GM20431 (cell line): ENCODE measurements at regions not wholly inside any gene's neighbourhood (a gene's known extent, or its start where the extent isn't known, plus 50 kb on each side); places are given as distances from the start of the nearest gene placed in this dataset.

ENCODE experiments used
- in situ Hi-C: fragments of 300-500 bp; cut with MseI, MboI; formaldehyde crosslinking; loops from one replicate; pipeline ENCODE4 v1.15.0; 2020; ENCODE audit warnings: low sequenced_read_pairs; ENCODE audit not compliant: unreplicated experiment

- in situ Hi-C loops, result loop anchor here (25.0 kb wide), 2 partner anchors 131 to 556 kb away; no protein-coding TSS in a partner anchor
Observed at GRCh38 chr20:25867776-25868649, 171.4 kb upstream of the ZNF337 start.

GRCh38 chr20:25867015-25867775 is 170.5 kb upstream of the ZNF337 start:
- in situ Hi-C loops, result loop anchor here (25.0 kb wide), 2 partner anchors 130 to 555 kb away; no protein-coding TSS in a partner anchor

- in situ Hi-C loops, result loop anchor here (25.0 kb wide), 2 partner anchors 129 to 554 kb away; no protein-coding TSS in a partner anchor
Observed at GRCh38 chr20:25865715-25866656, 169.3 kb upstream of the ZNF337 start.

- in situ Hi-C loops, result loop anchor here (25.0 kb wide), 2 partner anchors 128 to 553 kb away; no protein-coding TSS in a partner anchor
Observed at GRCh38 chr20:25864963-25865714, 168.5 kb upstream of the ZNF337 start.

GRCh38 chr20:25864326-25864962 is 167.8 kb upstream of the ZNF337 start:
- in situ Hi-C loops, result loop anchor here (25.0 kb wide), 2 partner anchors 127 to 552 kb away; no protein-coding TSS in a partner anchor

- in situ Hi-C loops, result loop anchor here (25.0 kb wide), 2 partner anchors 126 to 551 kb away; no protein-coding TSS in a partner anchor
Observed at GRCh38 chr20:25863536-25864325, 167.1 kb upstream of the ZNF337 start.

- in situ Hi-C loops, result loop anchor here (25.0 kb wide), 2 partner anchors 126 to 551 kb away; no protein-coding TSS in a partner anchor
Observed at GRCh38 chr20:25862967-25863530, 166.4 kb upstream of the ZNF337 start.

GRCh38 chr20:25860531-25861150 is 164.0 kb upstream of the ZNF337 start:
- in situ Hi-C loops, result loop anchor here (25.0 kb wide), 2 partner anchors 123 to 548 kb away; no protein-coding TSS in a partner anchor

- in situ Hi-C loops, result loop anchor here (25.0 kb wide), 2 partner anchors 123 to 548 kb away; no protein-coding TSS in a partner anchor
Observed at GRCh38 chr20:25859649-25860530, 163.2 kb upstream of the ZNF337 start.

- in situ Hi-C loops, result loop anchor here (25.0 kb wide), 2 partner anchors 121 to 546 kb away; no protein-coding TSS in a partner anchor
Observed at GRCh38 chr20:25858495-25859425, 162.1 kb upstream of the ZNF337 start.

- in situ Hi-C loops, result loop anchor here (25.0 kb wide), 2 partner anchors 120 to 545 kb away; no protein-coding TSS in a partner anchor
Observed at GRCh38 chr20:25857091-25857788, 160.6 kb upstream of the ZNF337 start.

- in situ Hi-C loops, result loop anchor here (25.0 kb wide), 2 partner anchors 119 to 544 kb away; no protein-coding TSS in a partner anchor
Observed at GRCh38 chr20:25856256-25856884, 159.7 kb upstream of the ZNF337 start.

- in situ Hi-C loops, result loop anchor here (25.0 kb wide), 2 partner anchors 118 to 543 kb away; no protein-coding TSS in a partner anchor
Observed at GRCh38 chr20:25855451-25856156, 159.0 kb upstream of the ZNF337 start.
